HG03520 (cell line): ENCODE measurements at regions not wholly inside any gene's neighbourhood (a gene's known extent, or its start where the extent isn't known, plus 50 kb on each side); places are given as distances from the start of the nearest gene placed in this dataset.

Experiments
- ATAC-seq: cut with Tn5 transposase; IDR thresholded peaks from one replicate; pipeline ENCODE4 v1.9.1; 2021; ENCODE audit warnings: mild to moderate bottlenecking, moderate library complexity; ENCODE audit not compliant: unreplicated experiment

DNA sequence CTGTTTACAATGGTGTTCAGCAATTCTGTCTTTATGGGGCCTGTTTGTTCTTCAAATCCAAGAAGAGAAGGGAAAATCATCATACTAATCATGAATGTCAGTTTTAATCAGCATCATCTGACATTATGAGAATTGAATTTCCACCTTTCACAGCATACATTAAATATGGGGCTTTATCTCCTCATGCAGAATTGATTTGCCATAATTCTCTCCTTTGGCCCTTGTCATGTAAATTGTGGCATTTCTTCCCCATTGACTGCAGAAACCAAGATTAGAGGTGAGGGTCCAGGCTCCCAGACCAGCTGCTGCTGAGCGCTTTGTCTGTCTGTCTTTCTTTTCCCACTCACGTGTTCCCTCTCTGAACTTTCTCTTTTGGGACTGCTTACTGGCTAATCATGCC lies 232.1 kb upstream of the NAV2 start:
- ATAC-seq = no peak

GRCh38 chr11:19478891-19479290 lies 233.7 kb upstream of the NAV2 start:
- no peak for ATAC-seq

DNA sequence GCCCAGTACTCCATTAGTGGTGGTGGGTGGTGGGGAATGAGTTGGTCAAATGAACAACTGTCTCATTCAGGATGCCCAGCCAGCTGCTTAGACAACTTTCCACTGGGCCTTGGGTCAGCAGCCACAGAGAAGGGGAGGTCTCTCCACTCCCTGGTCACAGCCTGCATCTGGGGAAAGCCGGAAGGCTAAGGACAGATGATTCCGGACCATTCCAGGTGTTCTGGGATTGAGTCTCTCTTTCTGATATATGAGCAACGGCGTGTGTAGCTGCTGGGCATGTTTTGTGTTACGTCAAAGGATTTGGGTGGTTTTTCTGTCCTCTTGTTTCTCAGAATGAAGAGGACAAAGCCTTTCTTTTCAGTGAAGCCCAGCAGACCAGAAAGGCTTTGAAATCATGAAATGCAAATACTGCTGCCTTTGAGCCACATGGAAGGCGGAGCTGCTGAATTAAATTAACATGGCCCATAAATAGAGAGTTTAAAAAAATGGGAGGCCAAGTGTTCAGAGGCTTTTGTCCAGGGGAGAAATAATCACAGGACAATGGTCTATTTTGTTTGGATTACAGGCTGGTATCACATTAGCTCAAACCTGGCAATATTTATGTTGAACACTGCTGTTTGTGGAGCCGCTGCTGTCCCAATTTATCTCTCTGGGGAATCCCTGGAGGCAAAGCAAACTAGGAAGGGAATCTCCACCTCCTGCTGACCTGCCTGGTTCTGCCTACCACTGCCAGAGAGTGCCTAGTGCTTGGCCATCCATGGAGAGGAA lies 234.4 kb upstream of the E2F8 start:
- ATAC-seq = peak; percentile 81

GRCh38 chr11:19474211-19474610 lies 233.5 kb upstream of the E2F8 start:
- ATAC-seq = no peak

GRCh38 chr11:19472679-19473078 lies 231.9 kb upstream of the E2F8 start:
- no peak for ATAC-seq

DNA sequence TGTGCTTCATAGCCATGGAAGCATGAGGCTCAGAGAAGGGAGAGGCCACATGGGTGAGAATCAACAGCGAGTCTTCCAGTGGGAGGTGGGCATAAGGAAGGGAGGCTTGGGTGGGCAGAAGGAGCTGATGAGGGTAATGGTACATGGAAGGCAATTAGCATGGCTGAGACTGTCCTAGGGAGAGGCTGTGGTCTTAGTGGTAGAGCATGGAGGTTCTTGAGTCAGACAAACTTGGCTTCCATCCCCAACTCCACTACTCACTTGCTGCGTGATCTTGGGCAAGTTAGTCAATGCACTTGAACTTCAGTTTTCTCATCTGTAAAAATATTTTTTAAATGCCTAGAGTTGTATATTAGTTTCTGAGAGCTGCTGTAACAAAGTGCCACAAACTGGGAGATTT lies 227.2 kb upstream of the E2F8 start:
- ATAC-seq = no peak

DNA sequence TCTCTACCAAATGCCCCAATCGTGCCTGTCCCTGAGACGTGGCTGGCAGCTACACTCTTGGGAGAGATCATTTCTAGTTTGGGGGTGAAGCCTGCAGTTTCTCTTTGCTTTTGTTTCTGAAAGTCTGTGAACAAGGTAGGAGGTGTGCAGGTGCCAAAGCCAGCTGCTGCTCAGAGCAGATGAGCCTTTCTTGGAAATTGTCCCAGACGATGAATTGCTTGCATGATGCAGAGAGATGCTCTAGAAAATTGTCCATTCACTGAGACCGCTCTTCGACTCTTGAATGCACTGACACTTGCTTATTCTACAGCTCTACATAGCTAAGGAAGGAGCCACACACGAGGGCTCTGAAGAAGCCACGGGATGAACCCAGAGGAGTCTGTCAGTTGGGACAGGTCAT lies 225.6 kb upstream of the E2F8 start:
- ATAC-seq = no peak

- ATAC-seq = no peak
These were observed 223.2 kb upstream of the E2F8 start for GRCh38 chr11:19463976-19464375.

DNA sequence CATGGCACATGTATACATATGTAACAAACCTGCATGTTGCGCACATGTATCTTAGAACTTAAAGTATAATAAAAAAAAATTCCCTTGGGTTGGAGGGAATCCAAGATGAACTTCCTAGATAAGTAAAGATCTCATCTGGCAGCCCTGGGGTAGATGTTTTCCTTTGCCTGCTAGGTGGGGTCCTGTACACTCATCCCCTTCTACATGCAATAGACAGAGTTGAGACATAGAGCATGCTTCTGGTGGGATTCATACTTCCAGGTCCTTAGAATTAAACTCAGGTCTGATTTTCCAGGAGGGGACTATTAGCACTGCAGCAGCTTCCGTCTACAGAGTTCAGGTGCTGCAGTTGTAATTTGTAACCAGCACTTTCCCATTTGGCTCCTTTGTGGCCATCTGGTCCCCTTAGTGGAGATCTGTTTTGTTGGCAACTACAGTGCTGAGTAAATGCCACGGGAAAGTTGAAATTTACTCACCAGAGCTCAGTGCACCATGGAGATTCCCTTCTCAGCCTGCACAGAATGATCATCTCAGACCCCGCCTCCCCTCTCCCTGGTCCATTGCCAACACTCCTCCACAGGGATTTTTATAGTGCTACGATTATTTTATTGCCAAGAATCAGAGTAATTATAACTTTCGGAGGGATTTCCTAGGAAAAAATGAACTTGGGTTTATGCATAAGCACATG lies 220.1 kb upstream of the E2F8 start:
- no peak for ATAC-seq

- no peak for ATAC-seq
These were observed 218.5 kb upstream of the E2F8 start for GRCh38 chr11:19459240-19459639.

DNA sequence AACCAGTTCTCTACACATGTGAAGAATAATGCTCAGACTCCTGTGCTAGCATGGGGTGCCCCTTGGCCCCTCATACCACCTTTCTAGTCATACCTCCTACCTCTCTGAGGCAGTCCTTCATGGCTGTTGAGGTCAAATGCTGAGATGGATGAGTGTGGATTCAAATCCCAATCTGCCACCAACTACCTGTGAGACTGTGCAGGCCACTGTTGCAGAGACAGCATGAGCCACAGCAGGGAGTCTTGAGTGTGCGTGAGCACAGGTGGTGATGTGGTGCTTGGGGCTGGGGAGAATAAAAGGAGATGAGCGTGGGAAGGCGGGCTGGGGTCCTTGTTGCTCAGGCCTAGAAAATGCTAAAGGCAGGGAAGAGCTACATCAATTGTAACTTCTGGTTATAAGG lies 218.0 kb upstream of the E2F8 start:
- ATAC-seq = no peak

GRCh38 chr11:19458231-19458630 lies 217.5 kb upstream of the E2F8 start:
- no peak for ATAC-seq

- no peak for ATAC-seq
These were observed 215.0 kb upstream of the E2F8 start for GRCh38 chr11:19455731-19456130.

DNA sequence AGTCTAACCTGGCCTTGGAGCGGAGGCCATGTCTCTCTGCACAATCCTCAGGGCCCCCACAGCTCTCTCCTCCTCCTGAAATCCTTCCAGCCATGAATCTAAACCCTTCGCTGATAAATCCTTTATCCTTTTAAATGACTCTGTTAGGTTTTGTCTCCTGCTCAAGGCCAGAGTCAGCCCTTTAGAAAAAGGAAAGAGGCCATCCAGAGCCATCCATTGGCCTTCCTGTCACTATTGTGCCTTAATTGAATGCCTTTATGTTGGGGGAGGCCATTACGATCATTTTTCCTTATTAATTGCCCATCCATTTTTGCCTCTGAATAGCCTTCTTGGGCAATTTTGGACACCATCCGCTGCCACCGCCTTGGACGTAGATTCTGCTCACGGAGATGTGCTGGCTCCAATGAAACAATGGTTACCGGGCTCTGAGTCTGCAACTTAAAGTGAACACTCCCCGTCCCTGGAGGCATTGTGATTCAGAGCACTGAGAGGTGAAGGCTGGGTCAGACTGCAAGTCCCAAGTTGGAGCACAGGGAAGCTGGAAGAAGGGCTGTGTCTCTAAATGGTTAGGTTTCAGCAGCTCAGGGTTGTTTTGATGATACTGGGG lies 213.0 kb upstream of the E2F8 start:
- ATAC-seq = no peak

DNA sequence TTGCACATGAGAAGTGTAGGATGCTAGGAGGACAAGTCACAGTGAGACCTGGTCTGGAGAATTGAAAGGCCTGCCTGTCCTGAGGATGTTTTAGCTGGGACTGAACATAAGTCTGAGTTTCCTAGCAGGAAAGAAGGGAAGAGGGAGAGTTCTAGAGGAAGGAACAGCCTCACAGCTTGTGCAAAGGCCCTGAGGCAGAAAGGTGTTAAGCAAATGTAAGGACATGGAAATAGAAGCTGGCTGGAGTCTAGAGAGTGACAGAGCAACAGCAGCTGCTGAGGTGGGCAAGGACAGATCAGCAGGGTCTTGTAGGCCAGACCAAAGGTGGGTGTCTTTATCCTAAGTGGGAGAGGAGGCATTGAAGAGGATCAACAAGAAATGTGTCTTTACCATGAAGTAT lies 210.9 kb upstream of the E2F8 start:
- ATAC-seq = no peak

DNA sequence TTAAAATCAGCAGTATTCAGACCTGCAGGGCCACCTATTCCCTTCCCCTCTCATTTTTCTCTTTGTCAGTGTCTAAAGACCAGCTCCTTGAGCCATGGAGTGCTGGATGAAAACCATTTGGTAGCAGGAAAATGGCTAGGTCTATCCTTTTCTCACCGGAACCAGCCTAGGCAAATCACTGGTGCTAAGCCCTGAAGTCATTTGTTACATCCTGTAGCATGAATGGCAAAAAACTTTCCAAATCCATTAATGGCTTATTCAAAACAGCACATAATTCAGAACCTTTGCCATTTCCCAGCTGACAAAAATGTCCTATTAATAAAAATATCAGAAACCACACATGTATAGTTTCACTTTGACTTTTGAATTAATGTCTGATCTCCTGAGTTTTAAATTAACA lies 209.5 kb upstream of the E2F8 start:
- no peak for ATAC-seq

GRCh38 chr11:19448651-19449050 lies 207.9 kb upstream of the E2F8 start:
- no peak for ATAC-seq

DNA sequence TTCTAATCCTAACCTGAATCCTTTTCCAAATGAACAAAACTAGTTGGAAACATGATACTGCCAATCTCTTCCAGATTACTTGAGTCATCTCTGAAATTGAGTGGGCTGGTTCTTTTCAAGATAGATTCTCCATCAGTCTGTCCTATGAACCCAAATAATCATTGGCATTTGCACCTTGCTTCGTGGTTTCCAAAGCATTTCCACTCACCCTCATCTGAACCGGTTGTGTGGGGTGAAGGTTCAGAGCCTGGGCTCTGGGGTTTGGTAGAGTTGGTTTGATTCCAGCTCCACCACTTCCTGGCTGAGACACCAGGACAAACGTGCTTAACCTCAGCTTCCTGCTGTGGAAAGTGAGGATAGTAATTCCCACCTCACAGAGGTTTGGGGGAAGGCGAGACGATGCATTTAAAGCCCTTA lies 206.4 kb upstream of the E2F8 start:
- no peak for ATAC-seq

- no peak for ATAC-seq
These were observed 205.0 kb upstream of the E2F8 start for GRCh38 chr11:19445771-19446170.

GRCh38 chr11:19444231-19444630 lies 203.5 kb upstream of the E2F8 start:
- ATAC-seq = no peak

GRCh38 chr11:19442554-19442910 lies 201.8 kb upstream of the E2F8 start:
- peak; percentile 28 for ATAC-seq
